ENCODE measurements at regions not wholly inside any gene's neighbourhood (a gene's known extent, or its start where the extent isn't known, plus 50 kb on each side); places are given as distances from the start of the nearest gene placed in this dataset.

DNA sequence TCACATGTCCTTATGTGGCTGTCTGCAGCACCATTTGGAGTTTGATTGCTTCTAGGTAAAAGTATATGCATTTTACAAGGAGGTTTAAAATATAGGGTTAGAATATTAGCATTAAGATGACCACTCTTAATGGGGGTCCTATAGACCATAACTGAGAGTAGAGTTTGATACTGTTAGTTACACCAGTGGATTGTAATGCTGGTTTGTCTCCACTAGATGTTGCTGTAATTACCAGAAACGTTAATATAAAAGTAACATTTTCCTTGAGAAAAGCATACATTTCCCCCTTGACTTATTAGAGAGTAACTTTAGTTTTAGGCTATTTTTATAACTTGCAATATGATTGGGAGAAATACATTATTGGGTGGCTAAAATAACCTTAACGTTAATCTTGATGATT is 93.0 kb downstream of the ZXDA start:
- Histone ChIP-seq H3K9me3 (ENCODE audit: control insufficient read depth in 4 of 4, insufficient read depth in 3 of 4, low read length in 3 of 4) (peaks cover 0 to 9% (median 0%) of the 10 kb centered on the region in 4 donors), H3K27me3 (ENCODE audit: control insufficient read depth in 3 of 3, insufficient read depth in 3 of 3, low read length in 2 of 3) (no peaks in the 10 kb centered on the region), H3K4me1 (ENCODE audit: control insufficient read depth in 5 of 5, insufficient read depth in 5 of 5, low read length in 5 of 5) (no peaks in the 10 kb centered on the region), H3K36me3 (ENCODE audit: control insufficient read depth in 4 of 4, insufficient read depth in 4 of 4, low read length in 4 of 4) (no peaks in the 10 kb centered on the region), H3K4me3 (no peak overlapping the region), H3K9ac (ENCODE audit: insufficient read depth in 1 of 2, low read length in 2 of 2) (no peak overlapping the region), H3K27ac (ENCODE audit: low read depth in 1 of 2, low read length in 1 of 2) (no peak overlapping the region)
- ATAC-seq (ENCODE audit: insufficient read depth, low FRiP score) (no peak), DNase-seq (peak in 1 of 3 donors; percentile 1)
- TF ChIP-seq, protein P1, sequence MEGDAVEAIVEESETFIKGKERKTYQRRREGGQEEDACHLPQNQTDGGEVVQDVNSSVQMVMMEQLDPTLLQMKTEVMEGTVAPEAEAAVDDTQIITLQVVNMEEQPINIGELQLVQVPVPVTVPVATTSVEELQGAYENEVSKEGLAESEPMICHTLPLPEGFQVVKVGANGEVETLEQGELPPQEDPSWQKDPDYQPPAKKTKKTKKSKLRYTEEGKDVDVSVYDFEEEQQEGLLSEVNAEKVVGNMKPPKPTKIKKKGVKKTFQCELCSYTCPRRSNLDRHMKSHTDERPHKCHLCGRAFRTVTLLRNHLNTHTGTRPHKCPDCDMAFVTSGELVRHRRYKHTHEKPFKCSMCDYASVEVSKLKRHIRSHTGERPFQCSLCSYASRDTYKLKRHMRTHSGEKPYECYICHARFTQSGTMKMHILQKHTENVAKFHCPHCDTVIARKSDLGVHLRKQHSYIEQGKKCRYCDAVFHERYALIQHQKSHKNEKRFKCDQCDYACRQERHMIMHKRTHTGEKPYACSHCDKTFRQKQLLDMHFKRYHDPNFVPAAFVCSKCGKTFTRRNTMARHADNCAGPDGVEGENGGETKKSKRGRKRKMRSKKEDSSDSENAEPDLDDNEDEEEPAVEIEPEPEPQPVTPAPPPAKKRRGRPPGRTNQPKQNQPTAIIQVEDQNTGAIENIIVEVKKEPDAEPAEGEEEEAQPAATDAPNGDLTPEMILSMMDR (IDR thresholded peaks at IDR 0.05; ENCODE audit: control extremely low read depth, extremely low read depth): peak; percentile 5
- WGBS, 2 donors: 8 to 30% methylated on average over 2 of the region's 2 CpGs

DNA sequence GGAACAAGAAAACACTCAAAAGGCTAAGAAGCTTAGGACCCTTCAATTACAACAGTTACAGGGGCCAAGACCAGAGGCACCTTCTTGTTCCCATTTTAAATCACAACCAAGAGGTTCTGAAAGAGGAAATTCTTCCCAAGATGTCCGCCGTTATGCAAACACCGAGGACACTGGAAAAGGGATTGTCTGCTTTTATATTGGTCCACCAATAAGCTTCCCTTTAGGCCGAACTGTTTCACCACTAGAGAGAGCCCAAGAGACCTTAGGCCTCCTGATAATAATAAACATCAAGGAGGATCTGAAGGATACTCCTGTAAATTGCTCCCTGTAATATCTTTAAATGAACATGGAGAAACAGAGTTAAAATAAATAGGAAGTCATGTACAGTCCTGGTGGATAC is 92.6 kb upstream of the NLRP2B start:
- WGBS, 2 donors: 73 to 94% methylated on average over 4 of the region's 4 CpGs
- Histone ChIP-seq H3K36me3 (ENCODE audit: control insufficient read depth in 4 of 4, insufficient read depth in 4 of 4, low read length in 4 of 4) (no peaks in the 10 kb centered on the region), H3K27ac (ENCODE audit: low read depth in 1 of 2, low read length in 1 of 2) (no peak overlapping the region), H3K9ac (ENCODE audit: insufficient read depth in 1 of 2, low read length in 2 of 2) (no peak overlapping the region), H3K27me3 (ENCODE audit: control insufficient read depth in 3 of 3, insufficient read depth in 3 of 3, low read length in 2 of 3) (no peaks in the 10 kb centered on the region), H3K4me3 (no peak overlapping the region), H3K9me3 (ENCODE audit: control insufficient read depth in 4 of 4, insufficient read depth in 3 of 4, low read length in 3 of 4) (no peaks in the 10 kb centered on the region), H3K4me1 (ENCODE audit: control insufficient read depth in 5 of 5, insufficient read depth in 5 of 5, low read length in 5 of 5) (no peaks in the 10 kb centered on the region)
- no peak for ATAC-seq (ENCODE audit: insufficient read depth, low FRiP score)
- no peak for DNase-seq
- TF ChIP-seq, protein P1 (IDR thresholded peaks at IDR 0.05; ENCODE audit: control extremely low read depth, extremely low read depth): no peak

DNA sequence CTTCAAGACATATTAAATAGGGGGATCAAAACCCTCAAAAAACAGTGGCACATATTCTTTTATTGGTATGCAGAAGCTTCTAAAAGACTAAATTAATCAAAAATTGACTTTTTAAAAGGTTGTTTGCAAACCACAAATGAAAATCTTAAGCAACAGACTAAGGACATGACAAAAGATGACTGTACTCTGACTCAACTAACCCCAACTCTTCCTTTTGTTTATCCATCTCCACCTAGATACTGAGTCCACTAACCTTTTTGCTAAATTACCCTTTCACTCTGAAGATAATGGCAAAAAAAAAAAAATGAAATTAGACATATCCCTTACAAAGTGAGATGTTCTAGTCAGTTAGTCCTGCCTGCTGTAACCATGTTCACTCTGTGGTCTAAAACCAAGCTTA is 91.6 kb upstream of the NLRP2B start:
- Histone ChIP-seq H3K4me3 (no peak overlapping the region), H3K9ac (ENCODE audit: insufficient read depth in 1 of 2, low read length in 2 of 2) (no peak overlapping the region), H3K27me3 (ENCODE audit: control insufficient read depth in 3 of 3, insufficient read depth in 3 of 3, low read length in 2 of 3) (no peaks in the 10 kb centered on the region), H3K36me3 (ENCODE audit: control insufficient read depth in 4 of 4, insufficient read depth in 4 of 4, low read length in 4 of 4) (no peaks in the 10 kb centered on the region), H3K9me3 (ENCODE audit: control insufficient read depth in 4 of 4, insufficient read depth in 3 of 4, low read length in 3 of 4) (no peaks in the 10 kb centered on the region), H3K27ac (ENCODE audit: low read depth in 1 of 2, low read length in 1 of 2) (no peak overlapping the region), H3K4me1 (ENCODE audit: control insufficient read depth in 5 of 5, insufficient read depth in 5 of 5, low read length in 5 of 5) (no peaks in the 10 kb centered on the region)
- ATAC-seq (ENCODE audit: insufficient read depth, low FRiP score) (no peak), DNase-seq (no peak)
- TF ChIP-seq, protein P1 (IDR thresholded peaks at IDR 0.05; ENCODE audit: control extremely low read depth, extremely low read depth): no peak

DNA sequence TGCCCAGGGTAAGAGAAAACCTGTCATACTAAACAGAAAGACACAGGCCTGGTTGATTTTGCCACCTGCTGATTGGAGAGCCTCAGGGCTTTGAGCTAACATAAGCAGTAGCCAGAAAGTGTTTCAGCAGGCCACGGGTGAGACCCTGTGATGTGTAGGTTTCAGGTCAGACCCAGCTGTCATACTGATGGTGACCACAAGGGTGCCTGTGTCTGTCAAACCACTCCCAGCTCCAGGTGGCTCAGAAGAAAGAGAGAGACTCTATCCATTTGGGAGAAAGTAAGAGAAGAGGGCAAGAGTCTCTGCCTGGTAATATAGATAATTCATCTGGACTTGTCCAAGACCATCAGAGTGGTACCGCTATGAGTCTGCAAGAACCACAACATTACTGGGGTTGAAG is 72.8 kb upstream of the NLRP2B start:
- Histone ChIP-seq H3K9ac (ENCODE audit: insufficient read depth in 1 of 2, low read length in 2 of 2) (no peak overlapping the region), H3K4me1 (ENCODE audit: control insufficient read depth in 5 of 5, insufficient read depth in 5 of 5, low read length in 5 of 5) (no peaks in the 10 kb centered on the region), H3K36me3 (ENCODE audit: control insufficient read depth in 4 of 4, insufficient read depth in 4 of 4, low read length in 4 of 4) (no peaks in the 10 kb centered on the region), H3K4me3 (no peak overlapping the region), H3K27ac (ENCODE audit: low read depth in 1 of 2, low read length in 1 of 2) (no peak overlapping the region), H3K27me3 (ENCODE audit: control insufficient read depth in 3 of 3, insufficient read depth in 3 of 3, low read length in 2 of 3) (no peaks in the 10 kb centered on the region), H3K9me3 (ENCODE audit: control insufficient read depth in 4 of 4, insufficient read depth in 3 of 4, low read length in 3 of 4) (peaks cover 0 to 7% (median 3%) of the 10 kb centered on the region in 4 donors)
- no peak for ATAC-seq (ENCODE audit: insufficient read depth, low FRiP score)
- TF ChIP-seq, protein P1 (IDR thresholded peaks at IDR 0.05; ENCODE audit: control extremely low read depth, extremely low read depth): no peak
- DNase-seq: no peak
- 73 to 81% methylated on average over 2 of the region's 2 CpGs for WGBS, 2 donors
